ENCODE measurements at regions not wholly inside any gene's neighbourhood (a gene's known extent, or its start where the extent isn't known, plus 50 kb on each side); places are given as distances from the start of the nearest gene placed in this dataset.
"Not testable (repeated sequence)": the region's sequence is repeated elsewhere in the genome, so short reads cannot be mapped to it uniquely, and the experiment has no call there.

- no peak for DNase-seq
Observed at GRCh38 chr12:31906557-31907301, 52.5 kb upstream of the RESF1 start.

- DNase-seq: no peak
Observed at GRCh38 chr12:31903025-31903424, 56.2 kb upstream of the RESF1 start.

GRCh38 chr12:31900271-31900670 is 58.9 kb upstream of the RESF1 start:
- DNase-seq: no peak

- DNase-seq: no peak
Observed at GRCh38 chr12:31899109-31899508, 60.1 kb upstream of the RESF1 start.

- DNase-seq: no peak
Observed at GRCh38 chr12:31897781-31898503, 61.3 kb upstream of the RESF1 start.

- DNase-seq: not testable (repeated sequence)
Observed at GRCh38 chr12:31897092-31897491, 62.1 kb upstream of the RESF1 start.

GRCh38 chr12:31896514-31897039 is 62.6 kb upstream of the RESF1 start:
- DNase-seq: no peak

GRCh38 chr12:31895449-31896150 is 63.6 kb upstream of the RESF1 start:
- DNase-seq: no peak

GRCh38 chr12:31890295-31891285 is 68.6 kb upstream of the RESF1 start:
- no peak for DNase-seq

- DNase-seq: no peak
Observed at GRCh38 chr12:31887109-31887811, 72.0 kb upstream of the RESF1 start.

GRCh38 chr12:31882682-31883081 is 76.5 kb upstream of the RESF1 start:
- DNase-seq: not testable (repeated sequence)

- DNase-seq: peak; percentile 57 to 84
Observed at GRCh38 chr12:31880340-31880739, 78.9 kb upstream of the RESF1 start.

- DNase-seq: no peak
Observed at GRCh38 chr12:31877884-31878283, 81.3 kb upstream of the RESF1 start.

GRCh38 chr12:31876568-31877424 is 82.4 kb upstream of the RESF1 start:
- no peak for DNase-seq

GRCh38 chr12:31875609-31875964 is 83.6 kb upstream of the RESF1 start:
- DNase-seq: no peak

GRCh38 chr12:31874961-31875608 is 84.1 kb upstream of the RESF1 start:
- no peak for DNase-seq

GRCh38 chr12:31872831-31873604 is 86.2 kb upstream of the RESF1 start:
- DNase-seq: peak; percentile 12 to 51

GRCh38 chr12:31869972-31870371 is 89.2 kb upstream of the RESF1 start:
- DNase-seq: no peak

- peak; percentile 1 to 67 for DNase-seq
Observed at GRCh38 chr12:31868965-31869364, 90.2 kb upstream of the RESF1 start.

All from NCI-H524 (cell line).